ENCODE measurements at regions not wholly inside any gene's neighbourhood (a gene's known extent, or its start where the extent isn't known, plus 50 kb on each side); places are given as distances from the start of the nearest gene placed in this dataset.

DNA sequence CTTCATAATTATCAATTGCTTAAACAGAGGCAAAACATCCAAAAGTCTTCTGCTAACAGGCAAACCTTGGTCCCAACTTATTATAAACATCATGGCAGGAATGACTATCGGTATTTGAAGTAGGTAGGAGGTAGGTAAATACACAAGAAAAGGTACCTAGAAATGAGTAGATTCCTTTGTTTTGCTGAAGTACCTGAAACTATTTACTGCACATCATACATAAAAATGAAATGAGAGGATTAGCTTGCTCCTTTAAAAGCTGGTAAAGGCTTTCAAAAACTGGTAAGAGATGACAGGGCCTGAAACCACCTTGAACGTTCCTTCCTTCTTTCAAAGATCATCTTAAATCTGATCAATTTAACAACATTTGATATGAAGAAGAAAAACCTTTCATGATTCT lies 55.2 kb upstream of the MAPRE2 start:
- no peaks in the 10 kb centered on the region for H3K27me3 ChIP-seq (ENCODE audit: insufficient read depth, poor library complexity, severe bottlenecking)
- no peak overlapping the region for H3K27ac ChIP-seq (replicated peaks)
- TF ChIP-seq, protein P1, sequence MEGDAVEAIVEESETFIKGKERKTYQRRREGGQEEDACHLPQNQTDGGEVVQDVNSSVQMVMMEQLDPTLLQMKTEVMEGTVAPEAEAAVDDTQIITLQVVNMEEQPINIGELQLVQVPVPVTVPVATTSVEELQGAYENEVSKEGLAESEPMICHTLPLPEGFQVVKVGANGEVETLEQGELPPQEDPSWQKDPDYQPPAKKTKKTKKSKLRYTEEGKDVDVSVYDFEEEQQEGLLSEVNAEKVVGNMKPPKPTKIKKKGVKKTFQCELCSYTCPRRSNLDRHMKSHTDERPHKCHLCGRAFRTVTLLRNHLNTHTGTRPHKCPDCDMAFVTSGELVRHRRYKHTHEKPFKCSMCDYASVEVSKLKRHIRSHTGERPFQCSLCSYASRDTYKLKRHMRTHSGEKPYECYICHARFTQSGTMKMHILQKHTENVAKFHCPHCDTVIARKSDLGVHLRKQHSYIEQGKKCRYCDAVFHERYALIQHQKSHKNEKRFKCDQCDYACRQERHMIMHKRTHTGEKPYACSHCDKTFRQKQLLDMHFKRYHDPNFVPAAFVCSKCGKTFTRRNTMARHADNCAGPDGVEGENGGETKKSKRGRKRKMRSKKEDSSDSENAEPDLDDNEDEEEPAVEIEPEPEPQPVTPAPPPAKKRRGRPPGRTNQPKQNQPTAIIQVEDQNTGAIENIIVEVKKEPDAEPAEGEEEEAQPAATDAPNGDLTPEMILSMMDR (IDR thresholded peaks at IDR 0.05; ENCODE audit: insufficient read depth, low read length): no peak
- TF ChIP-seq POLR2AphosphoS5 (IDR thresholded peaks at IDR 0.05; ENCODE audit: low read depth) (no peak), SPI1 (IDR thresholded peaks at IDR 0.05; ENCODE audit: borderline replicate concordance, low read depth) (no peak), GABPA (IDR thresholded peaks at IDR 0.05; ENCODE audit: low read depth) (no peak)
- TF ChIP-seq, protein P2, sequence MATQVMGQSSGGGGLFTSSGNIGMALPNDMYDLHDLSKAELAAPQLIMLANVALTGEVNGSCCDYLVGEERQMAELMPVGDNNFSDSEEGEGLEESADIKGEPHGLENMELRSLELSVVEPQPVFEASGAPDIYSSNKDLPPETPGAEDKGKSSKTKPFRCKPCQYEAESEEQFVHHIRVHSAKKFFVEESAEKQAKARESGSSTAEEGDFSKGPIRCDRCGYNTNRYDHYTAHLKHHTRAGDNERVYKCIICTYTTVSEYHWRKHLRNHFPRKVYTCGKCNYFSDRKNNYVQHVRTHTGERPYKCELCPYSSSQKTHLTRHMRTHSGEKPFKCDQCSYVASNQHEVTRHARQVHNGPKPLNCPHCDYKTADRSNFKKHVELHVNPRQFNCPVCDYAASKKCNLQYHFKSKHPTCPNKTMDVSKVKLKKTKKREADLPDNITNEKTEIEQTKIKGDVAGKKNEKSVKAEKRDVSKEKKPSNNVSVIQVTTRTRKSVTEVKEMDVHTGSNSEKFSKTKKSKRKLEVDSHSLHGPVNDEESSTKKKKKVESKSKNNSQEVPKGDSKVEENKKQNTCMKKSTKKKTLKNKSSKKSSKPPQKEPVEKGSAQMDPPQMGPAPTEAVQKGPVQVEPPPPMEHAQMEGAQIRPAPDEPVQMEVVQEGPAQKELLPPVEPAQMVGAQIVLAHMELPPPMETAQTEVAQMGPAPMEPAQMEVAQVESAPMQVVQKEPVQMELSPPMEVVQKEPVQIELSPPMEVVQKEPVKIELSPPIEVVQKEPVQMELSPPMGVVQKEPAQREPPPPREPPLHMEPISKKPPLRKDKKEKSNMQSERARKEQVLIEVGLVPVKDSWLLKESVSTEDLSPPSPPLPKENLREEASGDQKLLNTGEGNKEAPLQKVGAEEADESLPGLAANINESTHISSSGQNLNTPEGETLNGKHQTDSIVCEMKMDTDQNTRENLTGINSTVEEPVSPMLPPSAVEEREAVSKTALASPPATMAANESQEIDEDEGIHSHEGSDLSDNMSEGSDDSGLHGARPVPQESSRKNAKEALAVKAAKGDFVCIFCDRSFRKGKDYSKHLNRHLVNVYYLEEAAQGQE (IDR thresholded peaks at IDR 0.05; ENCODE audit: insufficient replicate concordance, low read depth): no peak
- DNase-seq (ENCODE audit: low read depth in 1 of 2, low spot score in 1 of 2): no peak
- no peak overlapping the region for H3K4me3 ChIP-seq (replicated peaks; ENCODE audit: insufficient read depth, low read length)

DNA sequence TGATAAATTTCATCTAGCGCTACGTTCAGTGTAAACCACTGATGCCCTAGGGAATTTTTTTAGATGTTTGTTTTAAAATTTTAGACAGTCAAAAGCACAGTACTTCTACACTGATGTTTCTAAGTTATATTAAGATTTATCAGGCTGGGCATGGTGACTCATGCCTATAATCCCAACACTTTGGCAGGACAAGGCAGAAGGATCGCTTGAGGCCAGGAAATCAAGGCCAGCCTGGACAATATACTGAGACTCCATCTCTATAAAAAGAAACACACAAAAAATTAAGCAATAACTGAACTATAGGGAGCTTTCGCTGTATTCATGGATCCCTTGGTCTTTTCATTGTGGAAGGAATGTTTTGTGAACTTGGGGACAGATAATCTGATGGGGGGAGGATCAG lies 50.6 kb upstream of the MAPRE2 start:
- Histone ChIP-seq H3K4me3 (replicated peaks; ENCODE audit: insufficient read depth, low read length) (no peak overlapping the region), H3K27ac (replicated peaks) (no peak overlapping the region), H3K27me3 (ENCODE audit: insufficient read depth, poor library complexity, severe bottlenecking) (no peaks in the 10 kb centered on the region)
- TF ChIP-seq, protein P2 (IDR thresholded peaks at IDR 0.05; ENCODE audit: insufficient replicate concordance, low read depth): no peak
- TF ChIP-seq, protein P1 (IDR thresholded peaks at IDR 0.05; ENCODE audit: insufficient read depth, low read length): no peak
- no peak for TF ChIP-seq POLR2AphosphoS5 (IDR thresholded peaks at IDR 0.05; ENCODE audit: low read depth)
- TF ChIP-seq SPI1 (IDR thresholded peaks at IDR 0.05; ENCODE audit: borderline replicate concordance, low read depth): no peak
- no peak for TF ChIP-seq GABPA (IDR thresholded peaks at IDR 0.05; ENCODE audit: low read depth)
- DNase-seq (ENCODE audit: low read depth in 1 of 2, low spot score in 1 of 2): no peak

DNA sequence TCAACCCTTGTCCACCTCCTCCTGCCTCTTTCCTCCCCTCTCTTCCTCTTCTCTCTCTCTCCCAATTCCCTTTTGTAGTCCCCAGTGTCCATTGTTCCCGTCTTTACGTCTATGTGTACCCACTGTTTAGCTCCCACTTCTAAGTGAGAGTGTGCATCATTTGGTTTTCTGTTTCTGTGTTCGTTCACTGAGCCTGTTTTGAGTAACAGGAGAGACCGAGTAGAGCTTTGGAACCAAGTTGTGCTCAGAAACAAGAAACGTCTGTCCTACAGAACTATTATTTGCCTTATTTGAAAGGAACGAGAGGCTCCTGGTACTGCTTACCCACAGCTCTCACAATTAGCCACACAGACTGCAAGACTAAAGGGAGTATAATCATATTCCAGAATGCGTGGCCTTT lies 50.1 kb upstream of the MAPRE2 start:
- H3K27me3 ChIP-seq (ENCODE audit: insufficient read depth, poor library complexity, severe bottlenecking): no peaks in the 10 kb centered on the region
- TF ChIP-seq SPI1 (IDR thresholded peaks at IDR 0.05; ENCODE audit: borderline replicate concordance, low read depth) (no peak), GABPA (IDR thresholded peaks at IDR 0.05; ENCODE audit: low read depth) (no peak), POLR2AphosphoS5 (IDR thresholded peaks at IDR 0.05; ENCODE audit: low read depth) (no peak)
- TF ChIP-seq, protein P2 (IDR thresholded peaks at IDR 0.05; ENCODE audit: insufficient replicate concordance, low read depth): no peak
- TF ChIP-seq, protein P1 (IDR thresholded peaks at IDR 0.05; ENCODE audit: insufficient read depth, low read length): no peak
- no peak overlapping the region for H3K27ac ChIP-seq (replicated peaks)
- DNase-seq (ENCODE audit: low read depth in 1 of 2, low spot score in 1 of 2): no peak
- no peak overlapping the region for H3K4me3 ChIP-seq (replicated peaks; ENCODE audit: insufficient read depth, low read length)

Measured in HL-60 (cell line).